ENCODE measurements at regions not wholly inside any gene's neighbourhood (a gene's known extent, or its start where the extent isn't known, plus 50 kb on each side); places are given as distances from the start of the nearest gene placed in this dataset.

DNA sequence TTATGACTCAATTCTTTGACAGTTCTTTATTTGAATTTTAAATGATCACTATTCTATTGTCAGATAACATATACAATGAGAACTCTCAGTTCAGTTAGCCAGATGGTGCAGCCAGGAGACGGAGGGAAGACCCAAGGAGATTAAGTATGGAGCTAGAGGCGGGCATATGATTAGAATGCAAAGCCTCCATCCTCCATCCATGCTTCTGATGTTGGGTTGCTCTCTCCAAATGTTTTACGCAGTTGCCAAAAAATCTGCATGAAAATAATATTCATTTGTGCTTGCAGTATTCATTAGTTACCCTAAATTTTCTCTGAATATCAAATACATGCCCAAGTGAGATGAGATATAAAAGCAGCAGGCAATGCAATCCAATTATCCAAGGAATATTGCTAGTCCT, 874.8 kb downstream of the C4orf33 start:
- Histone ChIP-seq H3K4me1 (ENCODE audit: control insufficient read depth, insufficient read depth, low read length) (no peaks in the 10 kb centered on the region), H3K27ac (ENCODE audit: control insufficient read depth, insufficient read depth) (no peak overlapping the region), H4K20me1 (ENCODE audit: control insufficient read depth, insufficient read depth) (no peaks in the 10 kb centered on the region), H2AFZ (ENCODE audit: control insufficient read depth, low read depth, low read length) (no peak overlapping the region), H3K27me3 (replicated peaks in 1 of 2; ENCODE audit: control insufficient read depth in 2 of 2, insufficient read depth in 2 of 2, low read length in 1 of 2) (no peaks in the 10 kb centered on the region), H3K36me3 (ENCODE audit: control insufficient read depth in 2 of 2, insufficient read depth in 2 of 2, low read length in 1 of 2) (no peaks in the 10 kb centered on the region), H3K9me3 (replicated peaks; ENCODE audit: control insufficient read depth, insufficient read depth, low read length) (no peaks in the 10 kb centered on the region), H3K9ac (ENCODE audit: control insufficient read depth, insufficient read depth, low read length) (no peak overlapping the region), H3K4me3 (no peak overlapping the region), H3K79me2 (ENCODE audit: control insufficient read depth, insufficient read depth, low read length) (no peaks in the 10 kb centered on the region), H3K4me2 (ENCODE audit: control insufficient read depth, insufficient read depth) (no peak overlapping the region)
- POLR2A ChIA-PET = no interaction called here
- RAD21 ChIA-PET (ENCODE audit: unreplicated experiment) = interaction anchor here (0.7 kb wide), 1 partner anchor 849 kb away, joined by 3 read pairs; no protein-coding TSS in a partner anchor
- FAIRE-seq (no peak), DNase-seq (ENCODE audit: low read depth, low spot score) (no peak), ATAC-seq (no peak)
- CTCF ChIA-PET = interaction anchor here (1.1 kb wide), 1 partner anchor 40 kb away, joined by 5 read pairs; no protein-coding TSS in a partner anchor
- in situ Hi-C loops (cut with MboI) (no loop called here), intact Hi-C loops (cut with micrococcal nuclease; ENCODE audit: unreplicated experiment) (no loop called here)
- SMC1A ChIA-PET (ENCODE audit: uncharacterized antibody, unreplicated experiment) = interaction anchor here (0.8 to 1.2 kb wide), 2 partner anchors 11 to 40 kb away, joined by 4 read pairs; no protein-coding TSS in a partner anchor
- 11% methylated on average over 3 of the region's 3 CpGs for WGBS (ENCODE audit: insufficient coverage, insufficient replicate concordance, low lambda C conversion rate, missing lambda C conversion rate)
- no TSS peak for BruUV-seq (replicated peaks)
- TF ChIP-seq CHD1 (IDR thresholded peaks at IDR 0.05; ENCODE audit: low read depth, low read length) = no peak
- TF ChIP-seq, protein P1, sequence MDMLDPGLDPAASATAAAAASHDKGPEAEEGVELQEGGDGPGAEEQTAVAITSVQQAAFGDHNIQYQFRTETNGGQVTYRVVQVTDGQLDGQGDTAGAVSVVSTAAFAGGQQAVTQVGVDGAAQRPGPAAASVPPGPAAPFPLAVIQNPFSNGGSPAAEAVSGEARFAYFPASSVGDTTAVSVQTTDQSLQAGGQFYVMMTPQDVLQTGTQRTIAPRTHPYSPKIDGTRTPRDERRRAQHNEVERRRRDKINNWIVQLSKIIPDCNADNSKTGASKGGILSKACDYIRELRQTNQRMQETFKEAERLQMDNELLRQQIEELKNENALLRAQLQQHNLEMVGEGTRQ (IDR thresholded peaks at IDR 0.05; ENCODE audit: borderline replicate concordance, low read depth, low read length) = no peak
- no peak for TF ChIP-seq SRF (IDR thresholded peaks at IDR 0.05; ENCODE audit: low read depth in 2 of 2, low read length in 2 of 2)
- no peak for TF ChIP-seq HDAC6 (IDR thresholded peaks at IDR 0.05; ENCODE audit: unreplicated experiment)
- TF ChIP-seq PML (IDR thresholded peaks at IDR 0.05; ENCODE audit: low read length) = no peak
- TF ChIP-seq, protein P2, sequence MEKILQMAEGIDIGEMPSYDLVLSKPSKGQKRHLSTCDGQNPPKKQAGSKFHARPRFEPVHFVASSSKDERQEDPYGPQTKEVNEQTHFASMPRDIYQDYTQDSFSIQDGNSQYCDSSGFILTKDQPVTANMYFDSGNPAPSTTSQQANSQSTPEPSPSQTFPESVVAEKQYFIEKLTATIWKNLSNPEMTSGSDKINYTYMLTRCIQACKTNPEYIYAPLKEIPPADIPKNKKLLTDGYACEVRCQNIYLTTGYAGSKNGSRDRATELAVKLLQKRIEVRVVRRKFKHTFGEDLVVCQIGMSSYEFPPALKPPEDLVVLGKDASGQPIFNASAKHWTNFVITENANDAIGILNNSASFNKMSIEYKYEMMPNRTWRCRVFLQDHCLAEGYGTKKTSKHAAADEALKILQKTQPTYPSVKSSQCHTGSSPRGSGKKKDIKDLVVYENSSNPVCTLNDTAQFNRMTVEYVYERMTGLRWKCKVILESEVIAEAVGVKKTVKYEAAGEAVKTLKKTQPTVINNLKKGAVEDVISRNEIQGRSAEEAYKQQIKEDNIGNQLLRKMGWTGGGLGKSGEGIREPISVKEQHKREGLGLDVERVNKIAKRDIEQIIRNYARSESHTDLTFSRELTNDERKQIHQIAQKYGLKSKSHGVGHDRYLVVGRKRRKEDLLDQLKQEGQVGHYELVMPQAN (conservative IDR thresholded peaks at IDR 0.05) = no peak
- no peak for TF ChIP-seq KLF5 (IDR thresholded peaks at IDR 0.05; ENCODE audit: partially characterized antibody)
- no peak for TF ChIP-seq SP1 (IDR thresholded peaks at IDR 0.05; ENCODE audit: low read depth, low read length)

Data from GM12878 (cell line).